Fibroblast of lung (primary cell): ENCODE measurements at regions not wholly inside any gene's neighbourhood (a gene's known extent, or its start where the extent isn't known, plus 50 kb on each side); places are given as distances from the start of the nearest gene placed in this dataset.

Experiments used
- CTCF ChIP-seq, 2 donors: IDR thresholded peaks in 1 of 2; conservative IDR thresholded peaks in 1 of 2; 1 replicate in 1 of 2; 2 replicates in 1 of 2; pipeline ENCODE4 v1.5.1; 2011 to 2012; ENCODE audit warnings: low read length in 2 of 2, control low read depth in 1 of 2, inconsistent platforms in 1 of 2, low read depth in 1 of 2, mild to moderate bottlenecking in 1 of 2
- EZH2 ChIP-seq: IDR thresholded peaks from 2 replicates; pipeline ENCODE4 v1.5.1; 2012; ENCODE audit warnings: low read length, control low read depth, mild to moderate bottlenecking; ENCODE audit errors: missing control alignments

GRCh38 chr2:138171244-138171643, 207.0 kb downstream of the HNMT start:
- no peak for TF ChIP-seq CTCF (conservative IDR thresholded peaks at IDR 0.05 in 1 of 2, IDR thresholded peaks at IDR 0.05 in 1 of 2; ENCODE audit: low read depth in 1 of 2, low read length in 2 of 2)
- TF ChIP-seq EZH2 = no peak
